ENCODE measurements at regions not wholly inside any gene's neighbourhood (a gene's known extent, or its start where the extent isn't known, plus 50 kb on each side); places are given as distances from the start of the nearest gene placed in this dataset.
A peak's percentile ranks its signal among the peaks of the same experiment; 100 is the strongest.
"Not testable (repeated sequence)": the region's sequence is repeated elsewhere in the genome, so short reads cannot be mapped to it uniquely, and the experiment has no call there.

- Histone ChIP-seq H3K27me3 (ENCODE audit: control insufficient read depth in 3 of 3, insufficient read depth in 3 of 3, low read length in 3 of 3) (peaks cover 0 to 5% (median 0%) of the 10 kb centered on the region in 3 donors), H3K4me3 (ENCODE audit: low read depth in 1 of 3, low read length in 3 of 3) (no peak overlapping the region), H3K36me3 (ENCODE audit: control insufficient read depth in 3 of 3, insufficient read depth in 2 of 3, low read depth in 1 of 3, low read length in 3 of 3) (no peaks in the 10 kb centered on the region), H3K4me1 (ENCODE audit: control insufficient read depth in 3 of 3, insufficient read depth in 2 of 3, low read depth in 1 of 3, low read length in 2 of 3) (no peaks in the 10 kb centered on the region), H3K27ac (ENCODE audit: low read depth in 1 of 3, low read length in 2 of 3) (no peak overlapping the region), H3K9me3 (ENCODE audit: control insufficient read depth in 2 of 2, insufficient read depth in 1 of 2, low read depth in 1 of 2, low read length in 1 of 2) (no peaks in the 10 kb centered on the region)
- DNase-seq, result no peak
- WGBS, 3 donors, result 86 to 96% (median 96%) methylated on average over 5 of the region's 5 CpGs
- FAIRE-seq, result no peak
Observed at GRCh38 chr2:133878326-133878725, 310.1 kb upstream of the NCKAP5 start.

GRCh38 chr2:133879703-133880102 is 311.4 kb upstream of the NCKAP5 start:
- H3K36me3 ChIP-seq (ENCODE audit: control insufficient read depth in 3 of 3, insufficient read depth in 2 of 3, low read depth in 1 of 3, low read length in 3 of 3), result no peaks in the 10 kb centered on the region
- no peaks in the 10 kb centered on the region for H3K9me3 ChIP-seq (ENCODE audit: control insufficient read depth in 2 of 2, insufficient read depth in 1 of 2, low read depth in 1 of 2, low read length in 1 of 2)
- WGBS, 3 donors, result 93 to 97% (median 96%) methylated on average over 1 of the region's 1 CpG
- no peak overlapping the region for H3K4me3 ChIP-seq (ENCODE audit: low read depth in 1 of 3, low read length in 3 of 3)
- FAIRE-seq (no peak), DNase-seq (no peak)
- H3K27me3 ChIP-seq (ENCODE audit: control insufficient read depth in 3 of 3, insufficient read depth in 3 of 3, low read length in 3 of 3), result peaks cover 0 to 5% (median 0%) of the 10 kb centered on the region in 3 donors
- no peaks in the 10 kb centered on the region for H3K4me1 ChIP-seq (ENCODE audit: control insufficient read depth in 3 of 3, insufficient read depth in 2 of 3, low read depth in 1 of 3, low read length in 2 of 3)
- no peak overlapping the region for H3K27ac ChIP-seq (ENCODE audit: low read depth in 1 of 3, low read length in 2 of 3)

DNA sequence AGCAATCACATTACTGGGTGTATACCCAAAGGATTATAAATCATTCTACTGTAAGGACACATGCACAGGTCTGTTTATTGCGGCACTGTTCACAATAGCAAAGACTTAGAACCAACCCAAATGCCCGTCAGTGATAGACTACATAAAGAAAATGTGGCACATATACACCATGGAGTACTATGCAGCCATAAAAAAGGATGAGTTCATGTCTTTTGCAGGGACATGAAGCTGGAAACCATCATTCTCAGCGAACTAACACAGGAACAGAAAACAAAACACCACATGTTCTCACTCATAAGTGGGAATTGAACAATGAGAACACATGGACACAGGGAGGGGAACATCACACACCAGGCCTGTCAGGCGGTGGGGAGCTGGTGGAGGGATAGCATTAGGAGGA is 313.9 kb upstream of the NCKAP5 start:
- not testable (repeated sequence) for H3K4me1 ChIP-seq (ENCODE audit: control insufficient read depth in 3 of 3, insufficient read depth in 2 of 3, low read depth in 1 of 3, low read length in 2 of 3); H3K4me3 ChIP-seq (ENCODE audit: low read depth in 1 of 3, low read length in 3 of 3); H3K9me3 ChIP-seq (ENCODE audit: control insufficient read depth in 2 of 2, insufficient read depth in 1 of 2, low read depth in 1 of 2, low read length in 1 of 2); H3K36me3 ChIP-seq (ENCODE audit: control insufficient read depth in 3 of 3, insufficient read depth in 2 of 3, low read depth in 1 of 3, low read length in 3 of 3); H3K27me3 ChIP-seq (ENCODE audit: control insufficient read depth in 3 of 3, insufficient read depth in 3 of 3, low read length in 3 of 3); FAIRE-seq; H3K27ac ChIP-seq (ENCODE audit: low read depth in 1 of 3, low read length in 2 of 3); DNase-seq
- 83 to 90% (median 84%) methylated on average over 4 of the region's 4 CpGs for WGBS, 3 donors

GRCh38 chr2:133884739-133885381 is 316.6 kb upstream of the NCKAP5 start:
- WGBS, 3 donors, result 48 to 69% (median 64%) methylated on average over 2 of the region's 2 CpGs
- H3K36me3 ChIP-seq (ENCODE audit: control insufficient read depth in 3 of 3, insufficient read depth in 2 of 3, low read depth in 1 of 3, low read length in 3 of 3), result no peaks in the 10 kb centered on the region
- H3K27ac ChIP-seq (ENCODE audit: low read depth in 1 of 3, low read length in 2 of 3), result no peak overlapping the region
- peaks cover 0 to 2% (median under 1%) of the 10 kb centered on the region in 3 donors for H3K27me3 ChIP-seq (ENCODE audit: control insufficient read depth in 3 of 3, insufficient read depth in 3 of 3, low read length in 3 of 3)
- H3K9me3 ChIP-seq (ENCODE audit: control insufficient read depth in 2 of 2, insufficient read depth in 1 of 2, low read depth in 1 of 2, low read length in 1 of 2), result no peaks in the 10 kb centered on the region
- FAIRE-seq, result no peak
- no peaks in the 10 kb centered on the region for H3K4me1 ChIP-seq (ENCODE audit: control insufficient read depth in 3 of 3, insufficient read depth in 2 of 3, low read depth in 1 of 3, low read length in 2 of 3)
- peak in 1 of 2 donors; percentile 26 for DNase-seq
- no peak overlapping the region for H3K4me3 ChIP-seq (ENCODE audit: low read depth in 1 of 3, low read length in 3 of 3)

DNA sequence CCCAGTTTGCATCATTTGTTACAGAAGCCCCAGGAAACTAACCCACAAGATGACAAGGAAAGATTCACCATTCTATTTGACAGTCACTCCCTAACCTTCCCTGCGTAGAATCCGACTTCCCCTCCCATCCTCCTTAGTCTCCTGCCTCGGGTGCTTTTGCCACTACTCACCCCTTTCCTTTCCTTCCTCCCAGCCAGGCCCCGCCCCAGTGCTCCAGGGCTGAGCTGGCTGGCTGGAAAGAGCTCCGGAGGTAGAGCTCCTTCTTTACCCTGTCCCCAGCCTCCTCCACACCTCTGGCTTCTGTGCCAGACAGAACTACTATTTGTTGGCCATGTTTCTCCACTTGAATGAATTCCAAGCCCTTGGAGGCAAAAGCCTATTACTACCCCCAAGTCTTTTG is 317.6 kb upstream of the NCKAP5 start:
- FAIRE-seq, result no peak
- no peak for DNase-seq
- 37 to 58% (median 46%) methylated on average over 5 of the region's 5 CpGs for WGBS, 3 donors
- Histone ChIP-seq H3K27ac (ENCODE audit: low read depth in 1 of 3, low read length in 2 of 3) (no peak overlapping the region), H3K36me3 (ENCODE audit: control insufficient read depth in 3 of 3, insufficient read depth in 2 of 3, low read depth in 1 of 3, low read length in 3 of 3) (no peaks in the 10 kb centered on the region), H3K9me3 (ENCODE audit: control insufficient read depth in 2 of 2, insufficient read depth in 1 of 2, low read depth in 1 of 2, low read length in 1 of 2) (no peaks in the 10 kb centered on the region), H3K4me1 (ENCODE audit: control insufficient read depth in 3 of 3, insufficient read depth in 2 of 3, low read depth in 1 of 3, low read length in 2 of 3) (no peaks in the 10 kb centered on the region), H3K4me3 (ENCODE audit: low read depth in 1 of 3, low read length in 3 of 3) (no peak overlapping the region), H3K27me3 (ENCODE audit: control insufficient read depth in 3 of 3, insufficient read depth in 3 of 3, low read length in 3 of 3) (peaks cover 0 to 2% (median 0%) of the 10 kb centered on the region in 3 donors)

GRCh38 chr2:133886735-133887675 is 318.7 kb upstream of the NCKAP5 start:
- WGBS, 3 donors, result 36 to 40% (median 38%) methylated on average over 19 of the region's 19 CpGs
- FAIRE-seq, result no peak
- H3K27ac ChIP-seq (ENCODE audit: low read depth in 1 of 3, low read length in 2 of 3), result no peak overlapping the region
- no peaks in the 10 kb centered on the region for H3K36me3 ChIP-seq (ENCODE audit: control insufficient read depth in 3 of 3, insufficient read depth in 2 of 3, low read depth in 1 of 3, low read length in 3 of 3)
- no peaks in the 10 kb centered on the region for H3K4me1 ChIP-seq (ENCODE audit: control insufficient read depth in 3 of 3, insufficient read depth in 2 of 3, low read depth in 1 of 3, low read length in 2 of 3)
- peak; percentile 65 to 84 for DNase-seq
- no peak overlapping the region for H3K4me3 ChIP-seq (ENCODE audit: low read depth in 1 of 3, low read length in 3 of 3)
- H3K9me3 ChIP-seq (ENCODE audit: control insufficient read depth in 2 of 2, insufficient read depth in 1 of 2, low read depth in 1 of 2, low read length in 1 of 2), result no peaks in the 10 kb centered on the region
- peaks cover 0 to 2% (median 0%) of the 10 kb centered on the region in 3 donors for H3K27me3 ChIP-seq (ENCODE audit: control insufficient read depth in 3 of 3, insufficient read depth in 3 of 3, low read length in 3 of 3)

DNA sequence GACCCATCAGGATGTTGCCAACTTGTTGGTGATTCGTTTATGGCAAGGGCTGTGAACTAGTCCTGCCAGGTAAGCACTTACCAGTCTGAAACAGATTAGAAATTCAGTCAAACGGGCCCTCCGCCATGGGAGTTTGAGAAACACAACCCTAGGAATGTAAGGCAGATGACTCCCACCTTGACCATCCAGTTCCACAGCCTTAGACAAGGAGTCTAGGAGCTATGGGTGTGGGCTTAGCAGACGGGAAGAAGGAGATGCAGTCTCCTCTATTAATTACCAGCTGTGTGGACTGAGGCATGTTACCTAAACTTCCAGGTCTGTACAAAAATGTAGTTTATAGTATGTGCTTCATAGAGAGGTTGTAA is 319.4 kb upstream of the NCKAP5 start:
- FAIRE-seq (no peak), DNase-seq (no peak)

GRCh38 chr2:133888107-133888506 is 319.8 kb upstream of the NCKAP5 start:
- FAIRE-seq (no peak), DNase-seq (no peak)
- no peaks in the 10 kb centered on the region for H3K36me3 ChIP-seq (ENCODE audit: control insufficient read depth in 3 of 3, insufficient read depth in 2 of 3, low read depth in 1 of 3, low read length in 3 of 3)
- peaks cover 0 to 2% (median 0%) of the 10 kb centered on the region in 3 donors for H3K27me3 ChIP-seq (ENCODE audit: control insufficient read depth in 3 of 3, insufficient read depth in 3 of 3, low read length in 3 of 3)
- 93 to 95% (median 93%) methylated on average over 8 of the region's 8 CpGs for WGBS, 3 donors
- H3K4me3 ChIP-seq (ENCODE audit: low read depth in 1 of 3, low read length in 3 of 3), result no peak overlapping the region
- no peaks in the 10 kb centered on the region for H3K9me3 ChIP-seq (ENCODE audit: control insufficient read depth in 2 of 2, insufficient read depth in 1 of 2, low read depth in 1 of 2, low read length in 1 of 2)
- no peaks in the 10 kb centered on the region for H3K4me1 ChIP-seq (ENCODE audit: control insufficient read depth in 3 of 3, insufficient read depth in 2 of 3, low read depth in 1 of 3, low read length in 2 of 3)
- H3K27ac ChIP-seq (ENCODE audit: low read depth in 1 of 3, low read length in 2 of 3), result no peak overlapping the region

More for the DNA sequence above, 319.4 kb upstream of the NCKAP5 start:
- no peak overlapping the region for H3K4me3 ChIP-seq (ENCODE audit: low read depth in 1 of 3, low read length in 3 of 3)
- no peaks in the 10 kb centered on the region for H3K36me3 ChIP-seq (ENCODE audit: control insufficient read depth in 3 of 3, insufficient read depth in 2 of 3, low read depth in 1 of 3, low read length in 3 of 3)
- no peak overlapping the region for H3K27ac ChIP-seq (ENCODE audit: low read depth in 1 of 3, low read length in 2 of 3)
- H3K4me1 ChIP-seq (ENCODE audit: control insufficient read depth in 3 of 3, insufficient read depth in 2 of 3, low read depth in 1 of 3, low read length in 2 of 3), result no peaks in the 10 kb centered on the region
- WGBS, 3 donors, result 65 to 77% (median 69%) methylated on average over 4 of the region's 4 CpGs
- H3K27me3 ChIP-seq (ENCODE audit: control insufficient read depth in 3 of 3, insufficient read depth in 3 of 3, low read length in 3 of 3), result peaks cover 0 to 2% (median 0%) of the 10 kb centered on the region in 3 donors
- no peaks in the 10 kb centered on the region for H3K9me3 ChIP-seq (ENCODE audit: control insufficient read depth in 2 of 2, insufficient read depth in 1 of 2, low read depth in 1 of 2, low read length in 1 of 2)
